Fibroblast of skin of back (primary cell): ENCODE measurements at regions not wholly inside any gene's neighbourhood (a gene's known extent, or its start where the extent isn't known, plus 50 kb on each side); places are given as distances from the start of the nearest gene placed in this dataset.

Experiments
- DNase-seq: peaks from one replicate; pipeline ENCODE4 v3.0.0-alpha.2; 2013

- peak; percentile 45 for DNase-seq
Measured at GRCh38 chr15:62612771-62613170, 429.8 kb upstream of the TPM1 start.

GRCh38 chr15:62616746-62617145, 425.8 kb upstream of the TPM1 start:
- DNase-seq = no peak

- DNase-seq = peak; percentile 32
Measured at GRCh38 chr15:62617741-62618140, 424.8 kb upstream of the TPM1 start.

GRCh38 chr15:62618432-62618831, 424.1 kb upstream of the TPM1 start:
- DNase-seq = peak; percentile 91

GRCh38 chr15:62618846-62619504, 423.6 kb upstream of the TPM1 start:
- peak; percentile 36 for DNase-seq

- DNase-seq = peak; percentile 43
Measured at GRCh38 chr15:62619526-62619925, 423.0 kb upstream of the TPM1 start.

GRCh38 chr15:62622775-62623174, 419.8 kb upstream of the TPM1 start:
- DNase-seq = no peak

GRCh38 chr15:62624547-62625378, 417.8 kb upstream of the TPM1 start:
- DNase-seq = peak; percentile 78

- peak; percentile 67 for DNase-seq
Measured at GRCh38 chr15:62625429-62626033, 417.0 kb upstream of the TPM1 start.

GRCh38 chr15:62626903-62627302, 415.6 kb upstream of the TPM1 start:
- DNase-seq = no peak

GRCh38 chr15:62631076-62631724, 411.3 kb upstream of the TPM1 start:
- DNase-seq = no peak

GRCh38 chr15:62636823-62637573, 405.5 kb upstream of the TPM1 start:
- no peak for DNase-seq

- DNase-seq = no peak
Measured at GRCh38 chr15:62637574-62637897, 405.0 kb upstream of the TPM1 start.

- DNase-seq = no peak
Measured at GRCh38 chr15:62637950-62638619, 404.5 kb upstream of the TPM1 start.

GRCh38 chr15:62639432-62639831, 403.1 kb upstream of the TPM1 start:
- no peak for DNase-seq

- DNase-seq = no peak
Measured at GRCh38 chr15:62639906-62640605, 402.5 kb upstream of the TPM1 start.

- DNase-seq = no peak
Measured at GRCh38 chr15:62641825-62642224, 400.7 kb upstream of the TPM1 start.

- no peak for DNase-seq
Measured at GRCh38 chr15:62643572-62643971, 399.0 kb upstream of the TPM1 start.

- no peak for DNase-seq
Measured at GRCh38 chr15:62644216-62644888, 398.2 kb upstream of the TPM1 start.

GRCh38 chr15:62644889-62645742, 397.4 kb upstream of the TPM1 start:
- peak; percentile 21 for DNase-seq
